ENCODE measurements at regions not wholly inside any gene's neighbourhood (a gene's known extent, or its start where the extent isn't known, plus 50 kb on each side); places are given as distances from the start of the nearest gene placed in this dataset.

- H3K4me3 ChIP-seq (ENCODE audit: insufficient read depth, low read depth, low read length): no peak overlapping the region
- Mint-ChIP-seq H3K4me1 (ENCODE audit: low read depth, unreplicated experiment) (peaks cover 3% of the 10 kb centered on the region), H3K4me3 (ENCODE audit: unreplicated experiment) (no peak overlapping the region), H3K27me3 (ENCODE audit: low read depth, unreplicated experiment) (peaks cover 19% of the 10 kb centered on the region), H3K36me3 (ENCODE audit: low read depth, unreplicated experiment) (no peaks in the 10 kb centered on the region), H3K27ac (ENCODE audit: unreplicated experiment) (no peak overlapping the region), H3K9me3 (ENCODE audit: unreplicated experiment) (no peaks in the 10 kb centered on the region)
- no peaks in the 10 kb centered on the region for H3K27me3 ChIP-seq (ENCODE audit: insufficient read depth, low read length)
- H3K79me2 ChIP-seq (ENCODE audit: insufficient read depth, low read length): no peaks in the 10 kb centered on the region
- H3K4me2 ChIP-seq (ENCODE audit: low read length): no peak overlapping the region
- H4K20me1 ChIP-seq (ENCODE audit: insufficient read depth, low read length): no peaks in the 10 kb centered on the region
- no peak for TF ChIP-seq CTCF (IDR thresholded peaks at IDR 0.05; ENCODE audit: insufficient read depth, low read depth, low read length)
- no peak for TF ChIP-seq EZH2 (IDR thresholded peaks at IDR 0.05; ENCODE audit: insufficient read depth, low read length)
- H3K36me3 ChIP-seq (ENCODE audit: insufficient read depth, low read length): no peaks in the 10 kb centered on the region
- H2AFZ ChIP-seq (ENCODE audit: low read depth, low read length): no peak overlapping the region
- no peak overlapping the region for H3K27ac ChIP-seq (ENCODE audit: low read depth, low read length)
- no peak overlapping the region for H3K9ac ChIP-seq (ENCODE audit: low read length)
- no peak for DNase-seq (ENCODE audit: low read depth)
- FAIRE-seq: no peak
- no peaks in the 10 kb centered on the region for H3K9me3 ChIP-seq (ENCODE audit: insufficient read depth, low read depth, low read length)
- no peaks in the 10 kb centered on the region for H3K4me1 ChIP-seq (ENCODE audit: insufficient read depth, low read length)
Measured at GRCh38 chr21:45352621-45353139, 52.3 kb upstream of the COL18A1 start.

GRCh38 chr21:45353200-45353599 lies 51.8 kb upstream of the COL18A1 start:
- Mint-ChIP-seq H3K9me3 (ENCODE audit: unreplicated experiment) (no peaks in the 10 kb centered on the region), H3K4me1 (ENCODE audit: low read depth, unreplicated experiment) (peaks cover 3% of the 10 kb centered on the region), H3K36me3 (ENCODE audit: low read depth, unreplicated experiment) (no peaks in the 10 kb centered on the region), H3K27ac (ENCODE audit: unreplicated experiment) (no peak overlapping the region), H3K27me3 (ENCODE audit: low read depth, unreplicated experiment) (peaks cover 16% of the 10 kb centered on the region), H3K4me3 (ENCODE audit: unreplicated experiment) (no peak overlapping the region)
- Histone ChIP-seq H3K9me3 (ENCODE audit: insufficient read depth, low read depth, low read length) (no peaks in the 10 kb centered on the region), H3K79me2 (ENCODE audit: insufficient read depth, low read length) (no peaks in the 10 kb centered on the region), H3K4me1 (ENCODE audit: insufficient read depth, low read length) (no peaks in the 10 kb centered on the region), H3K4me2 (ENCODE audit: low read length) (no peak overlapping the region), H4K20me1 (ENCODE audit: insufficient read depth, low read length) (no peaks in the 10 kb centered on the region), H3K9ac (ENCODE audit: low read length) (no peak overlapping the region), H3K36me3 (ENCODE audit: insufficient read depth, low read length) (no peaks in the 10 kb centered on the region), H3K27me3 (ENCODE audit: insufficient read depth, low read length) (no peaks in the 10 kb centered on the region), H2AFZ (ENCODE audit: low read depth, low read length) (no peak overlapping the region), H3K27ac (ENCODE audit: low read depth, low read length) (no peak overlapping the region), H3K4me3 (ENCODE audit: insufficient read depth, low read depth, low read length) (no peak overlapping the region)
- TF ChIP-seq CTCF (IDR thresholded peaks at IDR 0.05; ENCODE audit: insufficient read depth, low read depth, low read length) (no peak), EZH2 (IDR thresholded peaks at IDR 0.05; ENCODE audit: insufficient read depth, low read length) (no peak)
- DNase-seq (ENCODE audit: low read depth) (no peak), FAIRE-seq (no peak)

GRCh38 chr21:45354970-45355369 lies 50.0 kb upstream of the COL18A1 start:
- Histone ChIP-seq H4K20me1 (ENCODE audit: insufficient read depth, low read length) (no peaks in the 10 kb centered on the region), H3K4me2 (ENCODE audit: low read length) (no peak overlapping the region), H3K9ac (ENCODE audit: low read length) (no peak overlapping the region), H3K36me3 (ENCODE audit: insufficient read depth, low read length) (no peaks in the 10 kb centered on the region), H2AFZ (ENCODE audit: low read depth, low read length) (no peak overlapping the region), H3K4me3 (ENCODE audit: insufficient read depth, low read depth, low read length) (no peak overlapping the region), H3K27ac (ENCODE audit: low read depth, low read length) (no peak overlapping the region), H3K27me3 (ENCODE audit: insufficient read depth, low read length) (no peaks in the 10 kb centered on the region), H3K4me1 (ENCODE audit: insufficient read depth, low read length) (no peaks in the 10 kb centered on the region), H3K79me2 (ENCODE audit: insufficient read depth, low read length) (no peaks in the 10 kb centered on the region), H3K9me3 (ENCODE audit: insufficient read depth, low read depth, low read length) (no peaks in the 10 kb centered on the region)
- Mint-ChIP-seq H3K27ac (ENCODE audit: unreplicated experiment) (no peak overlapping the region), H3K27me3 (ENCODE audit: low read depth, unreplicated experiment) (peaks cover 17% of the 10 kb centered on the region), H3K36me3 (ENCODE audit: low read depth, unreplicated experiment) (no peaks in the 10 kb centered on the region), H3K4me1 (ENCODE audit: low read depth, unreplicated experiment) (no peaks in the 10 kb centered on the region), H3K4me3 (ENCODE audit: unreplicated experiment) (no peak overlapping the region), H3K9me3 (ENCODE audit: unreplicated experiment) (no peaks in the 10 kb centered on the region)
- TF ChIP-seq CTCF (IDR thresholded peaks at IDR 0.05; ENCODE audit: insufficient read depth, low read depth, low read length) (no peak), EZH2 (IDR thresholded peaks at IDR 0.05; ENCODE audit: insufficient read depth, low read length) (no peak)
- FAIRE-seq (no peak), DNase-seq (ENCODE audit: low read depth) (no peak)

Measured in astrocyte (in vitro differentiated cells and primary cell).